ENCODE measurements at regions not wholly inside any gene's neighbourhood (a gene's known extent, or its start where the extent isn't known, plus 50 kb on each side); places are given as distances from the start of the nearest gene placed in this dataset.

- H3K36me3 ChIP-seq: no peaks in the 10 kb centered on the region
- H3K4me1 ChIP-seq: no peaks in the 10 kb centered on the region
- H3K4me3 ChIP-seq: no peak overlapping the region
- intact Hi-C loops (cut with DNase I): no loop called here
- no peaks in the 10 kb centered on the region for H3K27me3 ChIP-seq (ENCODE audit: low read depth)
- H3K27ac ChIP-seq: no peak overlapping the region
- no peak for TF ChIP-seq CTCF (IDR thresholded peaks at IDR 0.05)
- DNase-seq (no peak), ATAC-seq (no peak)
- no peaks in the 10 kb centered on the region for H3K9me3 ChIP-seq
Measured at GRCh38 chr3:188080091-188080490, 73.9 kb upstream of the LPP start.

GRCh38 chr3:188082031-188082430 is 71.9 kb upstream of the LPP start:
- ATAC-seq (peak in 1 of 2 donors; percentile 40), DNase-seq (no peak)
- no peaks in the 10 kb centered on the region for H3K27me3 ChIP-seq (ENCODE audit: low read depth)
- intact Hi-C loops (cut with DNase I): no loop called here
- H3K27ac ChIP-seq: no peak overlapping the region
- H3K9me3 ChIP-seq: no peaks in the 10 kb centered on the region
- no peaks in the 10 kb centered on the region for H3K4me1 ChIP-seq
- no peaks in the 10 kb centered on the region for H3K36me3 ChIP-seq
- no peak overlapping the region for H3K4me3 ChIP-seq
- TF ChIP-seq CTCF (IDR thresholded peaks at IDR 0.05): no peak

- no peaks in the 10 kb centered on the region for H3K9me3 ChIP-seq
- DNase-seq: no peak
Measured at GRCh38 chr3:188082450-188082849, 71.5 kb upstream of the LPP start.

GRCh38 chr3:188083011-188083410 is 70.9 kb upstream of the LPP start:
- H3K4me3 ChIP-seq: no peak overlapping the region
- no peak overlapping the region for H3K27ac ChIP-seq
- no peaks in the 10 kb centered on the region for H3K27me3 ChIP-seq (ENCODE audit: low read depth)
- intact Hi-C loops (cut with DNase I): no loop called here
- no peaks in the 10 kb centered on the region for H3K36me3 ChIP-seq
- no peak for TF ChIP-seq CTCF (IDR thresholded peaks at IDR 0.05)
- DNase-seq: no peak
- no peak for ATAC-seq
- no peaks in the 10 kb centered on the region for H3K4me1 ChIP-seq
- no peaks in the 10 kb centered on the region for H3K9me3 ChIP-seq

More at GRCh38 chr3:188082450-188082849, 71.5 kb upstream of the LPP start:
- Histone ChIP-seq H3K4me3 (no peak overlapping the region), H3K27me3 (ENCODE audit: low read depth) (no peaks in the 10 kb centered on the region), H3K4me1 (no peaks in the 10 kb centered on the region), H3K36me3 (no peaks in the 10 kb centered on the region), H3K27ac (no peak overlapping the region)
- no peak for ATAC-seq
- intact Hi-C loops (cut with DNase I): no loop called here
- TF ChIP-seq CTCF (IDR thresholded peaks at IDR 0.05): no peak

GRCh38 chr3:188084752-188085583 is 69.0 kb upstream of the LPP start:
- no peak overlapping the region for H3K27ac ChIP-seq
- no peaks in the 10 kb centered on the region for H3K36me3 ChIP-seq
- H3K9me3 ChIP-seq: no peaks in the 10 kb centered on the region
- intact Hi-C loops (cut with DNase I): no loop called here
- DNase-seq: no peak
- H3K4me1 ChIP-seq: no peaks in the 10 kb centered on the region
- no peak overlapping the region for H3K4me3 ChIP-seq
- H3K27me3 ChIP-seq (ENCODE audit: low read depth): no peaks in the 10 kb centered on the region
- no peak for ATAC-seq
- no peak for TF ChIP-seq CTCF (IDR thresholded peaks at IDR 0.05)

Measured in lower lobe of right lung (tissue), 2 donors.